T-cell (primary cell): ENCODE measurements at regions not wholly inside any gene's neighbourhood (a gene's known extent, or its start where the extent isn't known, plus 50 kb on each side); places are given as distances from the start of the nearest gene placed in this dataset.

Experiments
- ATAC-seq, 4 experiments: fragments of 200-7000 bp in 3 of 4; fragments of 150-1000 bp in 1 of 4; cut with Tn5 transposase; replicated peaks in 1 of 4; 1 replicate in 3 of 4; 2 replicates in 1 of 4; pipeline ENCODE4 v1.10.0; 2021; ENCODE audit warnings: moderate library complexity in 3 of 4, mild to moderate bottlenecking in 2 of 4, moderate number of reproducible peaks in 1 of 4
- CTCF ChIA-PET, 2 donors: fragments of 300-600 bp; sonication (Branson Sonifier 250); formaldehyde crosslinking; loops; one replicate each; lab custom pipeline; 2022; ENCODE audit warnings: antibody characterized with exemption in 2 of 2; lab: Charles Lee
- POLR2A ChIA-PET, 2 donors: fragments of 300-600 bp; sonication (Branson Sonifier 250); formaldehyde crosslinking; loops; one replicate each; lab custom pipeline; 2022; ENCODE audit warnings: antibody characterized with exemption in 2 of 2; lab: Charles Lee
- DNase-seq, 35 experiments: peaks; one replicate each; pipeline versions ENCODE4 v3.0.0 to v3.0.0-alpha.2; 2013 to 2023
- H3K27ac ChIP-seq: one replicate; pipeline ENCODE4 v1.5.1; 2013; ENCODE audit warnings: low read length
- H3K27me3 ChIP-seq, 2 experiments: replicated peaks in 1 of 2; 1 replicate in 1 of 2; 2 replicates in 1 of 2; pipeline versions ENCODE4 v1.6.1 to v1.7.0; 2013; ENCODE audit warnings: low read length in 1 of 2, mixed read lengths in 1 of 2; ENCODE audit not compliant: control insufficient read depth in 2 of 2, insufficient read depth in 2 of 2; ENCODE audit errors: extremely low read depth in 1 of 2
- H3K36me3 ChIP-seq, 2 donors: 1 replicate in 1 of 2; 2 replicates in 1 of 2; pipeline versions ENCODE4 v1.6.1 to v1.7.0; 2013; ENCODE audit warnings: low read length in 1 of 2; ENCODE audit not compliant: control insufficient read depth in 2 of 2, insufficient read depth in 1 of 2; ENCODE audit errors: extremely low read depth in 1 of 2
- H3K4me1 ChIP-seq, 2 experiments: 1 replicate in 1 of 2; 2 replicates in 1 of 2; pipeline versions ENCODE4 v1.6.1 to v1.7.0; 2013; ENCODE audit warnings: low read length in 2 of 2, mixed read lengths in 1 of 2; ENCODE audit not compliant: insufficient read depth in 2 of 2, control insufficient read depth in 1 of 2; ENCODE audit errors: extremely low read depth in 1 of 2
- H3K4me3 ChIP-seq, 2 donors: 1 replicate in 1 of 2; 2 replicates in 1 of 2; pipeline versions ENCODE4 v1.5.1 to v1.7.0; 2013; ENCODE audit warnings: mild to moderate bottlenecking in 2 of 2, low read length in 1 of 2, moderate library complexity in 1 of 2; ENCODE audit not compliant: control insufficient read depth in 1 of 2; ENCODE audit errors: extremely low read depth in 1 of 2
- H3K9me3 ChIP-seq: 2 replicates; pipeline ENCODE4 v1.7.0; 2013
- H3K27ac Mint-ChIP-seq, 2 donors: one replicate each; pipeline ENCODE4 v1.8.0; 2020 to 2021; ENCODE audit warnings: mild to moderate bottlenecking in 2 of 2, mixed read lengths in 2 of 2
- H3K27me3 Mint-ChIP-seq, 2 donors: one replicate each; pipeline ENCODE4 v1.8.0; 2021 to 2022; ENCODE audit warnings: mixed read lengths in 2 of 2
- H3K36me3 Mint-ChIP-seq: one replicate; pipeline ENCODE4 v1.8.0; 2021; ENCODE audit warnings: mixed read lengths
- H3K4me1 Mint-ChIP-seq, 3 donors: one replicate each; pipeline ENCODE4 v1.8.0; 2020 to 2022; ENCODE audit warnings: mixed read lengths in 3 of 3, mild to moderate bottlenecking in 1 of 3
- H3K4me3 Mint-ChIP-seq, 3 donors: one replicate each; pipeline ENCODE4 v1.8.0; 2020 to 2022; ENCODE audit warnings: mild to moderate bottlenecking in 3 of 3, mixed read lengths in 3 of 3, moderate library complexity in 3 of 3
- H3K9me3 Mint-ChIP-seq, 3 donors: one replicate each; pipeline ENCODE4 v1.8.0; 2020 to 2022; ENCODE audit warnings: mixed read lengths in 3 of 3
- WGBS: methylation state at CpG from one replicate; pipeline ENCODE4 v1.1.5; 2013; ENCODE audit warnings: missing lambda C conversion rate; ENCODE audit not compliant: insufficient coverage; 5-methylcytosine and 5-hydroxymethylcytosine counted together

DNA sequence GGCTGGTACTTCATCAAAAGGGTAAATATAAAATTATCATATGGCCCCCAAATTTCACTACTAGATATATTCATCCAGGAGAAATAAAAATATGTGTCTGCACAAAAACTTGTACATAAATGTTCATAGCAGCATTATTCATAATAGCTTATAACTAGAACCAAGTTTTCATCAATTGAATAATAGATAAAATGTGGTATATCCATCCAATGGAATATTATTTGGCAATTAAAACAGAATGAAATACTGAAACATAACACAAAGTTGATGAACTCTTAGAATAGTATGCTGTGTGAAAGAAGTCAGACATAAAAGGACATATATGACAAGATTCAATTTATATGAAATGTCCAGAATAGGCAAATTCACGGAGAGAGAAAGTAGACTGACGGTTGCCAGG, 389.3 kb upstream of the ADAMTS9 start:
- ChIA-PET POLR2A (no interaction called here), CTCF (interaction anchor here in 1 of 2 donors (0.6 kb wide), 1 partner anchor 1682 kb away, joined by 4 read pairs; no protein-coding TSS in a partner anchor)
- no peak overlapping the region for H3K4me3 ChIP-seq
- WGBS: 86% methylated on average over 2 of the region's 2 CpGs
- Mint-ChIP-seq H3K27me3 (no peaks in the 10 kb centered on the region), H3K36me3 (no peaks in the 10 kb centered on the region), H3K9me3 (peaks cover 9 to 10% (median 10%) of the 10 kb centered on the region in 3 donors), H3K4me1 (no peaks in the 10 kb centered on the region), H3K27ac (no peak overlapping the region), H3K4me3 (no peak overlapping the region)
- H3K4me1 ChIP-seq: no peaks in the 10 kb centered on the region
- H3K36me3 ChIP-seq: no peaks in the 10 kb centered on the region
- H3K27ac ChIP-seq: no peak overlapping the region
- ATAC-seq (no peak), DNase-seq (no peak)
- H3K9me3 ChIP-seq: no peaks in the 10 kb centered on the region
- no peaks in the 10 kb centered on the region for H3K27me3 ChIP-seq

DNA sequence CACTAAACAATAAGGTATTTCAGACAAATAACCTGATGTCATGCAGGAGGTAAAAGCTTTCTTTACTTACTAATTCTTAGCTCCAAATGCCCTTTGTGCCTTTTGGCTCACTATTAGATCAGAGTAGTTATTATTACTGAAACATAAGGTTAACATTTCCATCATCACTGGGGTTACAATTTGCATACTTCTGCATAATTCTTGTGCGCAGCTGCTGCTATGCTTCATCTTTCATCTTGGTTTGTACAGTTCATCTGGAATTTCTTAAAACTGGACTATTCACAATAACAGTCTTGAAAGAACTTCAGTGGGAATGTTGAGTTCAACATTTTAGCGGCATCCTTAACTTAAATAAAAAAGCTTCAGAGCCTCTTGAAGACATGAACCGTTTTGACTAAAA, 383.2 kb upstream of the ADAMTS9 start:
- POLR2A ChIA-PET: no interaction called here
- Mint-ChIP-seq H3K4me1 (no peaks in the 10 kb centered on the region), H3K9me3 (peaks cover 5 to 18% (median 9%) of the 10 kb centered on the region in 3 donors), H3K36me3 (no peaks in the 10 kb centered on the region), H3K27me3 (no peaks in the 10 kb centered on the region), H3K4me3 (no peak overlapping the region), H3K27ac (no peak overlapping the region)
- Histone ChIP-seq H3K36me3 (no peaks in the 10 kb centered on the region), H3K9me3 (no peaks in the 10 kb centered on the region), H3K4me1 (no peaks in the 10 kb centered on the region), H3K4me3 (no peak overlapping the region), H3K27me3 (no peaks in the 10 kb centered on the region), H3K27ac (no peak overlapping the region)
- CTCF ChIA-PET: no interaction called here
- WGBS: 60% methylated on average over 1 of the region's 3 CpGs
- no peak for DNase-seq
- ATAC-seq: no peak

DNA sequence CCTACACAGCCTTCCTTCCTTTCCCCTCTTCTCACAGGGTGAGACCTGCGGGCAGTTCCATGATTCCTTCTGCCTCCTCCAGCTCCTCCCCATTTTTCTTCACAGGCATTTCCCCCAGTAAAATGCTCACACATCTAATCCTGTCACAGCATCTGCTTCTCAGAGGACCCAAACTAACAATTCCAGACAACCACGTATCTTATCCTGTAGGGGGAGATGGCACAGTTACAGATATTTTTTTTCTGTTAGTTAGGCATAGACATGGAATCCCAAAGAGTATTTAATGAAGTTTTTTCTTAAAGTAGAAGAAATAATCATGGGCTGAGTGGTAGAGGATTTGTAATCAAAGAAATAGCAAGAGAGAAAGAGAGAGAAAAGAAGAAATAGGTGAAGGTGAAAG, 373.1 kb upstream of the ADAMTS9 start:
- Mint-ChIP-seq H3K36me3 (no peaks in the 10 kb centered on the region), H3K27ac (no peak overlapping the region), H3K27me3 (no peaks in the 10 kb centered on the region), H3K9me3 (peaks cover 5 to 16% (median 11%) of the 10 kb centered on the region in 3 donors), H3K4me1 (no peaks in the 10 kb centered on the region), H3K4me3 (no peak overlapping the region)
- Histone ChIP-seq H3K4me3 (no peak overlapping the region), H3K9me3 (peaks cover 2% of the 10 kb centered on the region), H3K27me3 (no peaks in the 10 kb centered on the region), H3K27ac (no peak overlapping the region), H3K36me3 (no peaks in the 10 kb centered on the region), H3K4me1 (no peaks in the 10 kb centered on the region)
- DNase-seq: no peak
- no peak for ATAC-seq
- no CpG with 5 or more reads among the region's 2 CpGs for WGBS
- ChIA-PET POLR2A (no interaction called here), CTCF (no interaction called here)

DNA sequence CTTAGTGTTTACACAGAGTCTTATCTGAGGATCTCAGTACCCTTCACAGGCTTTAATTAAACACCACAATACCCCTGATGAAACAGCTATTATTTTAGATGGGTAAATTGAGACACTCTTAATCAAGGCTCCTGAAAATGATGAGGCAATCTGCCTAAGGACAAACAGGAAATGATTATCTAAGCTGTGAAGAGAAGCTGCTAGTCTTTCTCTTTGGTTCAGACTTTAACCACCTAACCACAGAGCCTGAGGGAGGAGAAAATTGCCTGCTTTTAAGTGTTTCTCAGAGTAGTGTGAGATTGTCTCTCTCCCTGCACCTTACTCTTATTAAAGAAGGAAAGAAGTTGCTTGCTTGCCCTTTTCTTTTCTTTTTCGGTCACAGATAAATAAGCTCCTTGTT, 364.3 kb upstream of the ADAMTS9 start:
- Histone ChIP-seq H3K27me3 (no peaks in the 10 kb centered on the region), H3K27ac (no peak overlapping the region), H3K9me3 (no peaks in the 10 kb centered on the region), H3K4me3 (no peak overlapping the region), H3K4me1 (no peaks in the 10 kb centered on the region), H3K36me3 (no peaks in the 10 kb centered on the region)
- ATAC-seq (no peak), DNase-seq (no peak)
- Mint-ChIP-seq H3K4me1 (no peaks in the 10 kb centered on the region), H3K36me3 (no peaks in the 10 kb centered on the region), H3K4me3 (no peak overlapping the region), H3K27me3 (no peaks in the 10 kb centered on the region), H3K27ac (no peak overlapping the region), H3K9me3 (peaks cover 2 to 33% (median 23%) of the 10 kb centered on the region in 3 donors)
- POLR2A ChIA-PET: no interaction called here
- CTCF ChIA-PET: no interaction called here
- WGBS: no CpG with 5 or more reads among the region's 1 CpG

DNA sequence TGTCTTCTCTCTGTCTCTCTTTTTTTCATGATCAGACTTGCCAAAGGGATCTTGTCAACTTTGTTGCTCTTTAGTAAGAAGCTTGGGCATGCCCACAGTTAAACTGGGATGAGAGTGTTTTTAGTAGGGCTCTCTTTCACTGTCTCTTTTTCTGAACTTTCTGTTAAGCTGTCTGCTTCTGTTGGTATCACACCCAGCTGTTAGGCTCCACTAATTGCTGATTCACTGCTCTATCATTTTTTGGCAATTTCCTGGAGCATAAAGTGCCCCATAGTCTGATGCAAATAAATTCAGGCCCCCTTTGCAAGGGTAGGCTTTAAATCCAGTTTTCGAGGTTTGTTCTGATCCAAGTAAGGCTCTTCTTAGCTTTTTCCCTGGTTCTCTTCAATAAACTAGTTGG, 360.4 kb upstream of the ADAMTS9 start:
- H3K36me3 Mint-ChIP-seq: no peaks in the 10 kb centered on the region
- H3K27me3 Mint-ChIP-seq: no peaks in the 10 kb centered on the region
- no CpG with 5 or more reads among the region's 1 CpG for WGBS
- Histone ChIP-seq H3K4me3 (no peak overlapping the region), H3K36me3 (no peaks in the 10 kb centered on the region), H3K27ac (no peak overlapping the region), H3K4me1 (no peaks in the 10 kb centered on the region), H3K27me3 (no peaks in the 10 kb centered on the region), H3K9me3 (no peaks in the 10 kb centered on the region)
- peaks cover 13 to 22% (median 16%) of the 10 kb centered on the region in 3 donors for H3K9me3 Mint-ChIP-seq
- ATAC-seq (no peak), DNase-seq (no peak)
- CTCF ChIA-PET: no interaction called here
- no peaks in the 10 kb centered on the region for H3K4me1 Mint-ChIP-seq
- H3K27ac Mint-ChIP-seq: no peak overlapping the region
- H3K4me3 Mint-ChIP-seq: no peak overlapping the region
- POLR2A ChIA-PET: no interaction called here

DNA sequence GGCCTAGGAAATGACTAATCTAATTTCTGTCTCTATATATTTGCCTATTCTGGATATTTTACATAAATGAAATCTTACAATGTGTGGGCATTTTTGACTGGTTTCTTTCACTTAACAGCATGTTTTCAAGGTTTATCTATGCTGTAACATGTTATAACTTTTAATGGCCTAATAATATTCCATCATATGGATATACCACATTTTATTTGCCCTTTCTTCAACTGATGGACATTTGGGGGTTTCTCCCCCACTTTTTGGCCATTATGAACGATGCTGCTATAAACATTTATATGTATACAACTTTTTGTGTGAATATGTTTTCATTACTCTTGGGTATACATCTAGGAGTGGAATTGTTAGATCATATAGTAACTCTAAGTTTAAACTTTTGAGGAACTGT, 357.3 kb upstream of the ADAMTS9 start:
- Histone ChIP-seq H3K36me3 (no peaks in the 10 kb centered on the region), H3K27me3 (no peaks in the 10 kb centered on the region), H3K9me3 (no peaks in the 10 kb centered on the region), H3K27ac (no peak overlapping the region), H3K4me3 (no peak overlapping the region), H3K4me1 (no peaks in the 10 kb centered on the region)
- ChIA-PET POLR2A (no interaction called here), CTCF (interaction anchor here in 1 of 2 donors (0.6 kb wide), 1 partner anchor 15 kb away, joined by 3 read pairs; no protein-coding TSS in a partner anchor)
- Mint-ChIP-seq H3K36me3 (no peaks in the 10 kb centered on the region), H3K27ac (no peak overlapping the region), H3K4me3 (no peak overlapping the region), H3K9me3 (peaks cover 14 to 25% (median 21%) of the 10 kb centered on the region in 3 donors), H3K4me1 (no peaks in the 10 kb centered on the region), H3K27me3 (no peaks in the 10 kb centered on the region)
- no peak for ATAC-seq
- WGBS: no CpG with 5 or more reads among the region's 1 CpG
- no peak for DNase-seq

DNA sequence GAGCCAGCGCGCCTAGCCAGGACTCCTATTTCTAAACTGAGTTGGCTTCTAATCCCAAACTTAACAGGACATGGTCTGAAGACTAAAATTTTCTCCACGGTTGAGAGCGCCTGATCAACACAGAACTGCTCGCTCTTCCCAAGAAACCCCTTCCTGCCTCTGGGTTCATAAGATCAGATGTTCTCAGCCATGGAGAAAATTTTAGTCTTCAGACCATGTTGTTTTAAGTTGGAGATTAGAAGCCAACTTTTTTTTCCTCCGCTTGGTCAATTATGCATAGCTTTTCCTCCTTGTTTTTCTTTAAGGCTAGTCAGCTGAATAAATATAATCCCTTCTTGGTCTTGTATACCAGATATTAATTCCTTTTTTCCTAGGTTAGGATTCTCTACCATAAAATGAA, 356.6 kb upstream of the ADAMTS9 start:
- 97% methylated on average over 5 of the region's 6 CpGs for WGBS
- ChIA-PET CTCF (no interaction called here), POLR2A (no interaction called here)
- H3K27ac Mint-ChIP-seq: no peak overlapping the region
- Histone ChIP-seq H3K4me3 (no peak overlapping the region), H3K9me3 (no peaks in the 10 kb centered on the region), H3K36me3 (no peaks in the 10 kb centered on the region), H3K4me1 (no peaks in the 10 kb centered on the region), H3K27ac (no peak overlapping the region), H3K27me3 (no peaks in the 10 kb centered on the region)
- H3K4me1 Mint-ChIP-seq: no peaks in the 10 kb centered on the region
- ATAC-seq (no peak), DNase-seq (no peak)
- H3K27me3 Mint-ChIP-seq: no peaks in the 10 kb centered on the region
- H3K4me3 Mint-ChIP-seq: no peak overlapping the region
- no peaks in the 10 kb centered on the region for H3K36me3 Mint-ChIP-seq
- H3K9me3 Mint-ChIP-seq: peaks cover 12 to 22% (median 21%) of the 10 kb centered on the region in 3 donors
